OCI-LY1 (cell line): ENCODE measurements at regions not wholly inside any gene's neighbourhood (a gene's known extent, or its start where the extent isn't known, plus 50 kb on each side); places are given as distances from the start of the nearest gene placed in this dataset.

Source experiments
- EZH2 ChIP-seq: fragments of 200-600 bp; sonication (generic), shearing (Covaris generic); IDR thresholded peaks from 2 replicates; pipeline ENCODE4 v1.8.0; 2017; ENCODE audit warnings: borderline replicate concordance, mixed run types, mild to moderate bottlenecking, antibody characterized with exemption, low read length, moderate library complexity, mixed read lengths
- TF ChIP-seq, protein P1 (sequence below): fragments of 200-600 bp; sonication (generic), shearing (Covaris generic); IDR thresholded peaks from 2 replicates; pipeline ENCODE4 v1.5.1; 2017; ENCODE audit warnings: mild to moderate bottlenecking, antibody characterized with exemption, low read length, moderate library complexity, mixed read lengths

- TF ChIP-seq, protein P1, sequence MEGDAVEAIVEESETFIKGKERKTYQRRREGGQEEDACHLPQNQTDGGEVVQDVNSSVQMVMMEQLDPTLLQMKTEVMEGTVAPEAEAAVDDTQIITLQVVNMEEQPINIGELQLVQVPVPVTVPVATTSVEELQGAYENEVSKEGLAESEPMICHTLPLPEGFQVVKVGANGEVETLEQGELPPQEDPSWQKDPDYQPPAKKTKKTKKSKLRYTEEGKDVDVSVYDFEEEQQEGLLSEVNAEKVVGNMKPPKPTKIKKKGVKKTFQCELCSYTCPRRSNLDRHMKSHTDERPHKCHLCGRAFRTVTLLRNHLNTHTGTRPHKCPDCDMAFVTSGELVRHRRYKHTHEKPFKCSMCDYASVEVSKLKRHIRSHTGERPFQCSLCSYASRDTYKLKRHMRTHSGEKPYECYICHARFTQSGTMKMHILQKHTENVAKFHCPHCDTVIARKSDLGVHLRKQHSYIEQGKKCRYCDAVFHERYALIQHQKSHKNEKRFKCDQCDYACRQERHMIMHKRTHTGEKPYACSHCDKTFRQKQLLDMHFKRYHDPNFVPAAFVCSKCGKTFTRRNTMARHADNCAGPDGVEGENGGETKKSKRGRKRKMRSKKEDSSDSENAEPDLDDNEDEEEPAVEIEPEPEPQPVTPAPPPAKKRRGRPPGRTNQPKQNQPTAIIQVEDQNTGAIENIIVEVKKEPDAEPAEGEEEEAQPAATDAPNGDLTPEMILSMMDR, result no peak
- TF ChIP-seq EZH2, result no peak
These were observed 104.7 kb downstream of the ENGASE start for GRCh38 chr17:79179334-79179733.
